VCaP (cell line): ENCODE measurements at regions not wholly inside any gene's neighbourhood (a gene's known extent, or its start where the extent isn't known, plus 50 kb on each side); places are given as distances from the start of the nearest gene placed in this dataset.

ENCODE experiments used
- H3K27ac ChIP-seq: fragments of 450-650 bp; 2 replicates; pipeline ENCODE4 v1.5.1; 2017
- CTCF ChIP-seq: fragments of 450-650 bp; conservative IDR thresholded peaks from 2 replicates; pipeline ENCODE4 v1.5.1; 2017; ENCODE audit warnings: mild to moderate bottlenecking, moderate library complexity

DNA sequence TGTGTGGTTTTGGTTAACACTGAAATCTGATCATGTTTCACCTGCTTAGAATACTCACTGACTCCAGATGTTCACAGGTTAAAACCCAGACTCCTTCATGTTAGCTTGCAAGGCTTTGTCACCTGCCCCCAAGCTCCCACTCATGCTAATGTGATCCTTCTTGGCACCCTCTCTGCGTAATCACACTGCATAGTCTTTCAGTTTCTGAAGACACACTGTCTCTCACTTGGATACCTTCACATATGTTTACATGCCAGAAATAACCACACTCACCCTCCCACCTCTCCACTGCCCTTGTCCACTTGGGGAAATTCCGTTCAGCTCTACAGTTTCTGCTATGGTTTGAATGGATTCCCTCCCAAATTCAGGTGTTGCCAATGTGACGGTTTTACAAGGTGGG is 234.7 kb upstream of the SASH1 start:
- no peak overlapping the region for H3K27ac ChIP-seq

DNA sequence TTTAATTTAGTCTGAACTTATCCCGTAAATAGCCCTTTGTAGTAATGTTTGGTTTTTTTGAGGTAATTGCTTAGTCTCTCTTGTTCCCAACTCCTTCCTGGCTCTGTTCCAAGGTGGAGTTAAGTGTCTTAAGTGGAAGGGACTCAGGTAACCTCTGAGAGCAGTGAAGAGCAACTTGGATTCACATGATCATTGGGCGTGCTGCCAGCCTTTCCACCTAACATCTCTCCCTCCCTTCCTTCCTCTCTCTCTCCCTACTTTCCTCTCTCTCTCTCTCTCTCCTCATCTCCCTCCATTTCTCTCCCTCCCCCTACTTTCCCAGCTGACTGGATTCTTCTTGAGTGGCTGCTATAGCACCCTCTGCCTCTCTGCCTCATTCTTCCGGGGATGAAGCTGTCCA is 232.9 kb upstream of the SASH1 start:
- H3K27ac ChIP-seq, result no peak overlapping the region
- TF ChIP-seq CTCF, result no peak

More for the DNA sequence above, 234.7 kb upstream of the SASH1 start:
- TF ChIP-seq CTCF, result no peak

GRCh38 chr6:148110925-148111324 is 231.7 kb upstream of the SASH1 start:
- no peak overlapping the region for H3K27ac ChIP-seq
- no peak for TF ChIP-seq CTCF

- no peak for TF ChIP-seq CTCF
- no peak overlapping the region for H3K27ac ChIP-seq
Measured at GRCh38 chr6:148112851-148113319, 229.8 kb upstream of the SASH1 start.

DNA sequence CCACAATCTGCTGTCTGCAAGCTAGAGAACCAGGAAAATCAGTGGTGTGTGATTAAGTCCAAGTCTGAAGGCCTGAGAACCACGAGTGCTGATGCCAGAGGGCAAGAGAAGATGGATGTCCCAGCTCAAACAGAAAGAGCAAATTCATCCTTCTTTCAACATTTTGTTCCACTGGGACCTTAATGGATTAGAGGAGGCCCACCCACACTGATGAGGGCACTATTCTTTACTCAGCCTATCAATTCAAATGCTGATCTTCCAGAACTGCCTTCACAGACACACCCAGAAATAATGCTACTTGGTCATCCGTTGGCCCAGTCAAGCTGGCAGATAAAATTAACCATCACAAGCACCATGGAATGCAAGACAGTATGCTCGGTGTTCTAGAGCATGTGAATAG is 226.6 kb upstream of the SASH1 start:
- TF ChIP-seq CTCF, result no peak
- no peak overlapping the region for H3K27ac ChIP-seq

DNA sequence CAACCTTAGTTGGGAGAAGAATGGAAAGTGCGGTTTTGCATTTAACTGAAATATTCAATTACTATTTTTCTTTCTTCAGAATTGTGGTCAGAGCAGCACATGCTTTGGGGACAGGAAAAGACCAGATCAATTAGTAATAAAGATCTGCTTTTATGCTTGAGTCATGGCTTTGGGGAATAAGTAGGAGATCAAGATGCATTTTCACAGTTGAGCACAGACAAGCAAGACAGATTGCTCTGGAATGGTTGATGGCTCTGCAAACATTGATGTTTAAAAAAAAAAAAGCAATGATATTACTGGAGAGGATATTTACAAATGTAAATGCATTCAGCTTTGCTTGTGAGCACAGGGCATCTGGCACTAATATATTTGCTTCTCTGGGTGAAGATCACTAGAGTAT is 224.4 kb upstream of the SASH1 start:
- H3K27ac ChIP-seq, result peak overlapping the region; percentile 48
- TF ChIP-seq CTCF, result no peak

GRCh38 chr6:148128014-148128730 is 214.5 kb upstream of the SASH1 start:
- no peak for TF ChIP-seq CTCF
- no peak overlapping the region for H3K27ac ChIP-seq
